ENCODE measurements at regions not wholly inside any gene's neighbourhood (a gene's known extent, or its start where the extent isn't known, plus 50 kb on each side); places are given as distances from the start of the nearest gene placed in this dataset.

- no peak for DNase-seq
These were observed 204.1 kb upstream of the NLRP1 start for GRCh38 chr17:5788266-5788900.

GRCh38 chr17:5789528-5789927 is 205.2 kb upstream of the NLRP1 start:
- DNase-seq: no peak

- no peak for DNase-seq
These were observed 208.8 kb upstream of the NLRP1 start for GRCh38 chr17:5793157-5793556.

- no peak for DNase-seq
These were observed 209.6 kb upstream of the NLRP1 start for GRCh38 chr17:5793899-5794298.

GRCh38 chr17:5794385-5794784 is 210.1 kb upstream of the NLRP1 start:
- no peak for DNase-seq

GRCh38 chr17:5794881-5795506 is 210.7 kb upstream of the NLRP1 start:
- DNase-seq: no peak

- DNase-seq: no peak
These were observed 213.2 kb upstream of the NLRP1 start for GRCh38 chr17:5797447-5798050.

GRCh38 chr17:5798094-5798493 is 213.8 kb upstream of the NLRP1 start:
- DNase-seq: no peak

GRCh38 chr17:5800131-5800530 is 215.8 kb upstream of the NLRP1 start:
- no peak for DNase-seq

GRCh38 chr17:5800646-5801045 is 216.3 kb upstream of the NLRP1 start:
- no peak for DNase-seq

- no peak for DNase-seq
These were observed 219.9 kb upstream of the NLRP1 start for GRCh38 chr17:5804251-5804650.

GRCh38 chr17:5809056-5809455 is 224.7 kb upstream of the NLRP1 start:
- no peak for DNase-seq

- no peak for DNase-seq
These were observed 225.4 kb upstream of the NLRP1 start for GRCh38 chr17:5809580-5810188.

- no peak for DNase-seq
These were observed 228.3 kb upstream of the NLRP1 start for GRCh38 chr17:5812590-5812989.

- DNase-seq: no peak
These were observed 229.0 kb upstream of the NLRP1 start for GRCh38 chr17:5813357-5813756.

- DNase-seq: no peak
These were observed 231.1 kb upstream of the NLRP1 start for GRCh38 chr17:5815396-5815795.

GRCh38 chr17:5816491-5817070 is 232.3 kb upstream of the NLRP1 start:
- no peak for DNase-seq

GRCh38 chr17:5817475-5818395 is 233.4 kb upstream of the NLRP1 start:
- no peak for DNase-seq

GRCh38 chr17:5819396-5819795 is 235.1 kb upstream of the NLRP1 start:
- DNase-seq: no peak

GRCh38 chr17:5819921-5820685 is 235.8 kb upstream of the NLRP1 start:
- DNase-seq: no peak

- no peak for DNase-seq
These were observed 236.6 kb upstream of the NLRP1 start for GRCh38 chr17:5820721-5821456.

Data from stimulated activated CD4-positive, alpha-beta T cell treated with anti-CD3 and anti-CD28 coated beads, Interleukin-4, amount 100 ng/mL, for 24 hours (primary cell).